HG02571 (cell line): ENCODE measurements at regions not wholly inside any gene's neighbourhood (a gene's known extent, or its start where the extent isn't known, plus 50 kb on each side); places are given as distances from the start of the nearest gene placed in this dataset.
"Not testable (repeated sequence)": the region's sequence is repeated elsewhere in the genome, so short reads cannot be mapped to it uniquely, and the experiment has no call there.

Source experiments
- ATAC-seq: cut with Tn5 transposase; IDR thresholded peaks from one replicate; pipeline ENCODE4 v1.9.1; 2021; ENCODE audit warnings: mild to moderate bottlenecking, moderate library complexity; ENCODE audit not compliant: unreplicated experiment

DNA sequence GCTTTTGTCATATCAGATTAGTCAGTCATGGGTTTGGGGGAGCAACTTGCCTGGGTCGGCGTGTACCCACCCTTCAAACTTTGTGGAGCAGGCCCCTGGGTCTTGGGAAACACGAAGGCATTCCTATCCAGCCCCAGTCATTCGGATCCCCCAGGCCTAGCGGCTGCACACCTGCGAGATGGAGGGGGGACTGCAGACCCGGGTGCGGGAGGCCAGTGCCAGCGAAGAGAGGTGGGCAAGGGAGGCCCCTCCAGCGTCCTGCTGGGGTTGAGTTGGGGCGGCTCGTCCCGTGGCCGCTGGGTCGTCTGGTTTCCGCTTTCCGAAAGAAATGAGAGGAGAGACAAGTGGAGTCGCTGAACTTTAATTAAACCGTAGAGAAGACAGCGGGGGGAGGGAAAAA is 112.2 kb upstream of the FOXD4L5 start:
- not testable (repeated sequence) for ATAC-seq

DNA sequence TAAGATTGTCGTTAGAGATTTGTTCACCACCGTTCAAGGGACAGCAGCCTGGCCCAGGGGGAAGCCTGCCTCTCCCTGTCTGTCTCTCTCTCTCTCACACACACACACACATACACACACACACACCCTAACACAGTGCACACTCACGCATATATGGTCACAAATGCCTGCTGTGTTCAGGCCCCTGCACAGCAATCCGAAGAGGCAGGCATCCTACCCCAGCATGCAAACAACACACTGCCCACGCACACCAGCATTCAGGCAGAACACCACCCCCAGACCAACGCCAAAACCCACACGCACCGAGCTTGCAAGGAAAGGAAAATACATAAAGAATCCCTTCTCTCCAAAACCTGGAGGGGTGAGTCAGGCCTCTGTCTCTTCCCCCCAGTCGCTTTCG is 111.6 kb upstream of the FOXD4L5 start:
- not testable (repeated sequence) for ATAC-seq

DNA sequence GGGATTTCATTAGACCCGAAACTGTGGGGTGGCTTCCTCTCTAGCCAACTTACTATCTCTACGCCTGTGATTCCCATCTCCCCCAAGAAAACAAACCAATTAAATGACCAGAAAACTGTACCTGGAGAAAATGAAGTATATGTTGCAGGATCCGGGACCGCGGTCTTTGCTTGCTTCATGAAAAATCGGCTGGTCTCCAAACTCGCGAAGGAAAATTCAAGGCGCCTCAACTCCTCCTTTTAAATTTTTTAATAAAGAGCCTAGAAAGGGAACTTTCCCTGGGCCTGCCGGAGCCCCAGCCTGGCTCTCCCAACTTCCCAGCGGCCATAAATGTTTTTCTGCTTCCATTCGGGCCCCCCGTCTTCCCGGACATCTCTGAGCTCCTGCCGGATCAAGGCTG is 110.8 kb upstream of the FOXD4L5 start:
- not testable (repeated sequence) for ATAC-seq

DNA sequence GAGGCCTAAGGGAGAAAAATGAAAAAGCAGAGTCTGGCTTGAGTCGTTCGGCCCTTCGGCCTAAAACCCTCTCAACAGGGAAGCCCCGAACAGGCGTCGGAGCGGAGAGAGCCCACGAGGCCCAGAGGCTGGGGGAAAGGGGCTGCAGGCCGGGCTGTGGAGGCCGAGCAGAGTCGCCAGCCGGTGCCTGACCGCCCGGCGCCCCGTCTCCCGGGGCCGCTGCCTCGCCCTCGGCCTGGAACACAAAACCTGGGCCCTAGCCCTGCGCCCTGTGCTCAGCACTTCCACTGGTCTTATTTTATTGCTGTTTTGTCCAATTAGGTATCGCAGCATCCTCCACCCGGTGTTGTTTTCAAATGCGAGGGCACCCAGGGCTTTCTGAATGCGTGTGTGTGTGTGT is 110.1 kb upstream of the FOXD4L5 start:
- ATAC-seq, result not testable (repeated sequence)

DNA sequence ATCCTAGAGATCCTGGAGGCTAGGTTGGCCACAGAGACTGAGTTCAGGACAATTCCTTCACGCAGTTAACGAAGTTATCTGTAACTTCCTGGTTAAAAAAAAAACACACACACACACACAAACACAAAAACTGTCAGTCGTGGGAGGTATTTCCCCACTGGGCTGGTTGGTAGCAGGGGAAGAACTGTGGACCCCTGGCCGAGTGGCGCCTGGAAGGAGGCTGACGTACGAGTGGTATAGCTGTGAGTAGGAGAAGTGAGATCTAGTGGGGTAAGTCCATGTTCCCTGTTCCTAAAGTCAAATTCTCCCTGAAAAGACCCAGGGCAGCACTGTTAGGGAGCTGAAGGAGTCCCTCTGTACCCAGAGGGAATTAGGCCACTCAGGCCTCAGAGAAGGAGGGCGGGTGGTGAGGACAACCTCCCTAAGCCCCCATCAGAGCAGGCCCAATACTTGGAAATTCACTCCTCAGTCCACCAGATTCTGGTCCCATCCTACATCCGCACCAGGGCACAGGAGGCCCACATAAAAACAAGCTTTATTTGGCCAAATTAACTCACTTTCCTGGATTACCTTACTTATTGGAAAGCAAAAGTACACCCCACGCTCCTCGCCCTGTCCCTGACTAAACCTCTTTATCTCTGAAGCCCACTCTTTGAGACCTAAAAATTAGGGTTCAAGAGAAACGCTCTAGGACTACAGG is 108.3 kb upstream of the FOXD4L5 start:
- ATAC-seq, result not testable (repeated sequence)

DNA sequence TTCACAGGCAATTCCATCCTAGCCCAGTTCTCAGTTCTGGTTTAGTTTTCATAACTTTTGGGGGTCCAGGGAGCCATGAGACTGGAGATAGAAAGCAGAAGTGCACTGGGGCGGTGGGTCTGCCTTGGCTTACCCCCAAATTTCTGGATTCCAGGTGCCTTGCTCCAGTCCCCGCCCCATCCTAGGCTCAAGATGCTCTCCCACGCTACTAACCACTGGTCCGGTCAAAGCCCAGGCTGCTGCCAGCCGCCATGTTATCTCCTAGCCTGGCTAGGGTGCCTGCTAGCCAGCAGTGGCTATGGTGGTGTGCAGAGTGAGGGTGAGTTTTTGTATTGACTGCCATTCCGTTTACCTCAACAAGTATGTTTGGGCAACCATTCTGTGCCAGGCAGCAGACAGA is 107.6 kb upstream of the FOXD4L5 start:
- ATAC-seq, result not testable (repeated sequence)

DNA sequence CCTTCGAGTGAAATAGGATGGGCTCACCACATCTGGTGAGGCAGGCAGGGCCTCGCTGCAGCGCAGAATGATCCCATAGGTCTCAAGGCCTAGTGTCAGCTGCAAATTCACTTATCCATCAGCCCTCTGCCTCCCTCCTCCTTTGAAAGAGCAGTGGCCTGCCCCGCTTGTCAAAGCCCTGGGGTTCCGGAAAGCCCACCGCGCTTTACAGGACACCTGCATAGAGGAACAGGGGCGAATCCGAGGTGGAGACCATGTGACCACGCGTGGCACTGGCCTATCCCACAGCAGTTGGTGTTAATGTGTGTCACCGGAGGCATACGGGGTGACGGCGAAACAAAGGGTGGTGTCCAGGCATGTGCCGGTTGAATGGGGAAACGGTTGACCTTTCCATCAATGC is 104.7 kb upstream of the FOXD4L5 start:
- ATAC-seq, result not testable (repeated sequence)

DNA sequence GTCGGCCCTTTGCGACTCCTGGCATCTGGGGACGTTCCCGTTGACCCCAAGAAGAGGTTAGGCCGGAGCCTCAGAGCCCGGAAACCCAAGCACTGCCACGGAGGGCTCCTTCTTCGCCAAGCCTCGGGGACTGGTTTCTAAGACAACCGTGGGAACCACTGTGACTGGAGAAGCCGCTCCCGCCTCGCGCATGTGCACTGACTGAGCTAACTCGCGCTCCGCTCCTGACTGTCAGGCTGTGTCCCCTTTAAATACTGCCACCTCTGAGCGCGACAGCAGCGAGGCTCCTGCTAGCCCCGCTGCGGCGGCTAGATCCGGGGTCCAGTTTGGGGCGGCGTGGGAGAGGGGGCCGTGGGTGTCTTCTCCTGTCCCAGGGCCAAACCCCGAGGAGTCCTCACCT is 104.2 kb upstream of the FOXD4L5 start:
- not testable (repeated sequence) for ATAC-seq

DNA sequence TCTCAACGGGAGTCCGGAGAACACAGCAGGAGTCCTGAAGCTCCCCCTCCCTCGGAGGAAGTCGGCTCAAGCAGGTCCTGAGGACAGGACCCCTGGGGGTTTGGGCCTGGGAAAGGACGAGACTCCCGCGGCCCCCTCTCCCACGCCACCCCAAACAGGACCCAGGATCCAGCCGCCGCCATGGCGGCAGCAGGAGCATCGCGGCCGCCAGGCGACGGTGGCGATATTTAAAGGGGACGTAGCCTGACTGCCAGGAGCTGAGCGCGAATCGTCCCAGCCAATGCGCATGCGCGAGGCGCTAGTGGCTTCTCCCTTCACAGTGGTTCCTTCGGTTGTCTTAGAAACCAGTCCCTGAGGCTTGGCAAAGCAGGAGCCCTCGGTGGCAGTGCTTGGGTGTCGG is 101.7 kb upstream of the FOXD4L5 start:
- peak; percentile 87 for ATAC-seq

DNA sequence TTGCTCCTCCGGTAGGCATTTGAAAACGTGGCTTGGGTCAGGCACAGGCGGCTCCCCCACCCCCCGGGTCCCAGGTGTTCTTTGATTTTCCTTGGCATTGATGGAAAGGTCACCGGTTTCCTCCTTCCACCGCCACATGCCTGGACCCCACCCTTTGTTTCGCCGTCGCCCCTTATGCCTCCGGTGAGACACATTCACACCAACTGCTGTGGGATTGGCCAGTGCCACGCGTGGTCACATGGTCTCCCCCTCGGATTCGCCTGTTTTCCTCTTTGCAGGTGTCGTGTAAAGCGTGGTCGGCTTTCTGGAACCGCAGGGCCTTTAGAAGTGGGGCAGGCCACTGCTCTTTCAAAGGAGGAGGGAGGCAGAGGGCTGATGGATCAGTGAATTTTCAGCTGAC is 101.2 kb upstream of the FOXD4L5 start:
- ATAC-seq, result not testable (repeated sequence)

DNA sequence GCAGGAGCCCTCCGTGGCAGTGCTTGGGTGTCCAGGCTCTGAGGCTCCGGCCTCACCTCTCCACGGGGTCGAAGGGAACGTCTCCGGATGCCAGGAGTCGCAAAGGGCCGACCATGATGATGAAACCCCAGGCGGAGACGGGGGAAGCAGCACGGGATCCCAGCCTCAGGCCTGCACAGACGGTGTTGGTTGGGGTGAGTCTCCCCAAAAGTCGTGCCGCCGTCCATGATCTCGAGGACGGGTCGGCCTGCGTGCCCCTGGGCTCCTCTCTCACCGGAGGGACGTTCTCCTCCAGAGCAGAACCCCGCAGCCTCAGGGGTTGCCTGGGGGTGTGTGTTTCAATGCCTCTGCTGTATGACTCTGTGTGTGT is 100.6 kb upstream of the FOXD4L5 start:
- not testable (repeated sequence) for ATAC-seq

DNA sequence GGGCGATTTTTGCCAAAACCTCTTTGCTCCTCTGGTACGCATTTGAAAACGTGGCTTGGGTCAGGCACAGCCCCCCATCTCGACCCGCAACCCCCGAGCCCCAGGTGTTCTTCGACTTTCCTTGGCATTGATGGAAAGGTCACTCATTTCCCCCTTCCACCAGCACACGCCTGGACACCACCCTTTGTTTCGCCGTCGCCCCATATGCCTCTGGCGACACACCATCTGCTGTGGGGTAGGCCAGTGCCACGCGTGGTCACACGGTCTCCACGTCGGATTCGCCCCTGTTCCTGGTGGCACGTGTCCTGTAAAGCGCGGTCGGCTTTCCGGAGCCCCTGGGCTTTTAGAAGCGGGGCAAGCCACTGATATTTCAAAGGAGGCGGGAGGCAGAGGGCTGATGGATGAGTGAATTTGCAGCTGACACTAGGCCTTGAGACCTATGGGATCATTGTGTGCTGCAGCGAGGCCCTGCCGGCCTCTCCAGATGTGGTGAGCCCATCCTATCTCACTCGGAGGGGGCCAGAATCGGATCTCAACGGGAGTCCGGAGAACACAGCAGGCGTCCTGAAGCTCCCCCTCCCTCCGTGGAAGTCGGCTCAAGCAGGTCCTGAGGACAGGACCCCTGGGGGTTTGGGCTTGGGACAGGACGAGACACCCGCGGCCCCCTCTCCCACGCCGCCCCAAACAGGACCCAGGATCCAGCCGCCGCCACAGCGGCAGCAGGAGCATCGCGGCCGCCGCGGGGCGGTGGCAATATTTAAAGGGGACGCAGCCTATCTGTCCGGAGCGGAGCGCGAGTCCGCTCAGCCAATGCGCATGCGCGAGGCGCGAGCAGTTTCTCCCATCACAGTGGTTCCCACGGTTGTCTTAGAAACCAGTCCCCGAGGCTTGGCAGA is 100.0 kb upstream of the FOXD4L5 start:
- ATAC-seq, result not testable (repeated sequence)

DNA sequence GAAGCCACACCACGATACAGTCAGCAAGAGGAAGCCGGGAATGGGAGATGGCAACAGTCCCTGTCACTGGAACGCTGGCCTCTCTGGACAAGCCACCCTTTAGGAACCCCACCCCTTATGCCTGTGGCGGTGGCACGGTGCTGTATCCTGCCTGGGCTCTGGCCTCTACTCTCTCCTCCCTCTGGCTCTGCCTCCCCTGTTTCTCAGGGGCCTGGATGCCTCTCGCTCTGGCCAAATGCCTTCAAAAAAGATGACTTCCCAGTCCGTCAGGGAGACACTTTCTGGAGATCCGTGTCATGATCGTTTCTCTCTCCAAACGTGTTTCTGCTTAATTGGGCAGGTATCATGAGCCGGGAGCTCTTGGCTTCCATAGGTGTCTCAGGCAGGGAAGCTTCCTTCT is 99.1 kb upstream of the FOXD4L5 start:
- not testable (repeated sequence) for ATAC-seq

DNA sequence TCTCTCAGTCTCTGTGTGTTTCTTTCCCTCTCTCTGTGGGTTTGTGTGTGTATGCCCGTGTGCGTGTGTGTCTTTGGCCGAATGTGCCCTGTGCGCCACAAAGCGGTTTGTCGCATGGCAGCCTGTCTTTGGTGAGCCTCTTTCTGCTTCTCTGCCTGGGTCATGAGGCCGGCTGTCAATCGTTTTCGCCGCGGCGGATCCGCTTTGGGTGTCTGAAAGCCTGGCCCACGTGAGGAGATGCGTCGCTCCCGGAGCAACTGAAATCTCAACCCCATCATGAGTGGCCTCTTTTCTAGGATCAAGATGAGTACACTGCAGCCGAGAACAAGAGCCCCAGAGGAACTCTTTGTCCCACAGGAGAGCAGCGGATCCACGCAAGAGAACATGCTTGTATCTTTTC is 98.6 kb upstream of the FOXD4L5 start:
- not testable (repeated sequence) for ATAC-seq

DNA sequence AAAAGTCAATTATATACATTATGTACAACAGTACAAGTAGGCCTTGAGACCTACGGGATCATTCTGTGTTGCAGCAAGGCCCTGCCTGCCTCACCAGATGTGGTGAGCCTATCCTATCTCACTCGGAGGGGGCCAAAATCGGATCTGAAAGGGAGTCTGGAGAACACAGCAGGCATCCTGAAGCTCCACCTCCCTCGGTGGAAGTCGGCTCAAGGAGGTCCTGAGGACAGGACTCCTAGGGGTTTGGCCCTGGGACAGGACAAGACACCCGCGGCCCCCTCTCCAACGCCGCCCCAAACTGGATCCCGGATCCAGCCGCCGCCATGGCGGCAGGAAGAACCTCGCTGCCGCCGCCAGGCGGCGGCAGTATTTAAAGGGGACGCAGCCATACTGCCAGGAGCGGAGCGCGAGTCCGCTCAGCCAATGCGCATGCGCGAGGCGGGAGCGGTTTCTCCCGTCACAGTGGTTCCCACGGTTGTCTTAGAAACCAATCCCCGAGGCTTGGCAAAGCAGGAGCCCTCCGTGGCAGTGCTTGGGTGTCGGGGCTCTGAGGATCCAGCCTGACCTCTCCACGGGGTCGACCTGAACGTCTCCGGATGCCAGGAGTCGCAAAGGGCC is 97.8 kb upstream of the FOXD4L5 start:
- not testable (repeated sequence) for ATAC-seq
